ENCODE measurements at regions not wholly inside any gene's neighbourhood (a gene's known extent, or its start where the extent isn't known, plus 50 kb on each side); places are given as distances from the start of the nearest gene placed in this dataset.

DNA sequence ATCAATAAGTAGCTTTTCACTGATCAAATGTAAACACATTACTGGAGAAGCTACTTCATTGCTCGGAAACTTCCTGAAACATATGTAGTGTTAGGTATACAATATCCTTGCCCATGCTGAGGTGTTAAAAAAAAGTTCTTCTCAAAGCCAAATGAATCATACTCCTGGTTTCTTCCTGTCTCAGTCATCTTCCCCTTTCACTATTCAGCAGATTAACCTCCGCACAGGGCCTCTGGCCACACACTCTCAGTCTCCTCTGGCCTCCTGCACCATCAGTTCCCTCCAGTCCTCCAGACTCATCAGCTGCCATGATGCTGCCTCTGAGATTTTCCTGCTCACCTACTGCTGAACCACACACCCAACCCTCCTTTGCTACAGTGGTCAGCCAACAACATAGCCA lies 70.5 kb upstream of the BOC start:
- DNase-seq: no peak

GRCh38 chr3:113141543-113141942 lies 69.8 kb upstream of the BOC start:
- DNase-seq: no peak

DNA sequence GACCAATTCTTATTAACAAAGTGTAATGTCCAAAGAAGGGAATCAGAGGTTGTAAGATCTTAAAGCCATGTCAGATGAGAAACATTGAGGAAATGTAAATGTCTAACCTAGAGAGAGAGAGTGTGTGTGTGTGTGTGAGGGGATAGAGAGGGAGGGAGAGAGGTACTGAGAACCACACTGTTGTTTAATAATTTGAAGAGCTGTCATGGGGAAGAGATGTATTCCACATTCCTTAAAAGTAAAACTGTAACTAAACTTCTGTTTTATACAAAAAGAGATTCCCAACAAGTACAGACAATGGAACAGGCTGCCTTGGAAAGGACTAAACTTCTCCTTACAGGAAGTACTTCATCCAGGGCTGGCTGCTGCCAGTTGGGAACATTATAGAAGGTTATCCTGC lies 68.9 kb upstream of the BOC start:
- DNase-seq: no peak

GRCh38 chr3:113143353-113143752 lies 68.0 kb upstream of the BOC start:
- no peak for DNase-seq

GRCh38 chr3:113147681-113148261 lies 63.6 kb upstream of the BOC start:
- peak; percentile 92 for DNase-seq

DNA sequence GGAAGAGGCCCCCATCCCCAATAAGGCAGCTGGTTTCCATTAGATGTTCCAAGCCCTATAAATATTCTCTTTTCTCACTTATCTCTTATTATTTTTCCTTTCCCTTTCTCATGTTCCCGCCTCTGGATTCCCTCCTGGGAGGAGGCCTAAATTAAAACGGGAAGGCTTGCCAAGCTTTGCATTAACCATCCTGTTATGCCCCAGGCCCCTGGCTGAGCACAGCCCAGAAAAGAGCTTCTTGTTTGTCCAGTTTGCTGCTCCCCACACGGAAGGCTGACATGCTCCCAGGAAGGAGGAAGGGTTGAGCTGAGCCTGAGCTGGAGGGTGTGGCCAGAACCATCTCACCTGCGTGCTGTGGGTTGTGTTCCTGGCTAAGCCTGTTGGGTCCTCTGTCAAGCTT lies 63.1 kb upstream of the BOC start:
- no peak for DNase-seq

DNA sequence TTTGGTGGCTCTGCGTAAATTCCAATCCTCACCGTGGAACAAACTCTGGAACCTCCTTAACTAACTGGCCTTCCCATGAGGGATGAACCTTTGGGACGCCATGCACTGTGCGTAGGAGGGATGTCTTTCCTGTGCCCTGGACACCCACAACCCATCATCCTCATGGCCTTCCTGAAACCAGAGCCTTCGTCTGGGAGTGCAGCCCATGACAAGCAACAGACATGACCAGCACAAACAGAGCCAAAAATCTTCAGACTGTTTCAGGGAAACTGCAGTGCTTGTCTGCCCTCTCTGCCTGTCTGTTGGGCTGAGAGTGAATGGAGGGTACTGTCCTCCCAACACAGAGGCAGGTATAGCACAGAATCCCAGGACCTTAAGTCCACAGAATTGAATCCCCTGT lies 61.1 kb upstream of the BOC start:
- DNase-seq: no peak

GRCh38 chr3:113151461-113152031 lies 59.8 kb upstream of the BOC start:
- peak; percentile 47 for DNase-seq

DNA sequence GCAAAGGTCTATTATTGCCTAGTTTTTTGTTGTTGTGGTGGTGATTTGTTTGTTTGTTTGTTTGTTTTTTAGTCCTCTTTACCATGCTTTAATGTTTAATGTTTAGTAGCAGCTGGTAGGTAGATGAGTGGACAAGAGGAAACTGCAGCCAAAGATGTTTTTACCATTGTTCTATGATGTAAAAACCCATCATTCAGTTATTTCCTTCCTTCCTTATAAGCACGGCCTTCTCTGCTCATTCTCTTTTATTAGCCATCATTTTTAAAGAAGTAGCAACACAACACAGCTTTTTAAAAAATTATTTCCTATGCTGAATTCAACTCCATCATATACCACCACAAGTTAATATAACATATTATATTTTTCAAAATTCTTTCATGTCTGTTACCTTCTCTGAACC lies 58.5 kb upstream of the BOC start:
- DNase-seq: no peak

- DNase-seq: no peak
Measured at GRCh38 chr3:113153499-113154107, 57.8 kb upstream of the BOC start.

GRCh38 chr3:113156816-113157333 lies 54.5 kb upstream of the BOC start:
- no peak for DNase-seq

GRCh38 chr3:113157408-113158030 lies 53.8 kb upstream of the BOC start:
- DNase-seq: peak; percentile 81

- DNase-seq: peak; percentile 33
Measured at GRCh38 chr3:113158171-113158570, 53.2 kb upstream of the BOC start.
